CD4-positive, alpha-beta memory T cell (primary cell): ENCODE measurements at regions not wholly inside any gene's neighbourhood (a gene's known extent, or its start where the extent isn't known, plus 50 kb on each side); places are given as distances from the start of the nearest gene placed in this dataset.
A peak's percentile ranks its signal among the peaks of the same experiment; 100 is the strongest.
"Not testable (repeated sequence)": the region's sequence is repeated elsewhere in the genome, so short reads cannot be mapped to it uniquely, and the experiment has no call there.

Experiments
- CTCF ChIA-PET: fragments of 350-600 bp; sonication (Branson Sonifier 250); formaldehyde crosslinking; loops from one replicate; lab custom pipeline; 2021; ENCODE audit warnings: inconsistent platforms; ENCODE audit not compliant: partially characterized antibody; lab: Charles Lee
- POLR2A ChIA-PET: fragments of 350-600 bp; sonication (Branson Sonifier 250); formaldehyde crosslinking; loops from one replicate; lab custom pipeline; 2021; ENCODE audit not compliant: partially characterized antibody; lab: Charles Lee
- DNase-seq, 5 donors: peaks; one replicate each; pipeline versions ENCODE4 v3.0.0 to v3.0.0-alpha.2; 2020 to 2022; ENCODE audit warnings: mixed read lengths in 1 of 5
- H3K27ac ChIP-seq: one replicate; pipeline ENCODE4 v1.7.0; 2013; ENCODE audit warnings: low read depth, low read length
- H3K27me3 ChIP-seq: 2 replicates; pipeline ENCODE4 v1.7.0; 2013; ENCODE audit warnings: mild to moderate bottlenecking, low read length, moderate library complexity; ENCODE audit not compliant: insufficient read depth
- H3K36me3 ChIP-seq: 2 replicates; pipeline ENCODE4 v1.7.0; 2013; ENCODE audit warnings: mild to moderate bottlenecking, low read length, moderate library complexity; ENCODE audit not compliant: insufficient read depth
- H3K4me1 ChIP-seq: 2 replicates; pipeline ENCODE4 v1.7.0; 2013; ENCODE audit warnings: mild to moderate bottlenecking, low read length, moderate library complexity; ENCODE audit not compliant: insufficient read depth
- H3K4me3 ChIP-seq, 2 donors: one replicate each; pipeline ENCODE4 v1.7.0; 2013; ENCODE audit warnings: low read length in 2 of 2, mild to moderate bottlenecking in 1 of 2
- H3K9me3 ChIP-seq, 2 donors: one replicate each; pipeline ENCODE4 v1.7.0; 2013; ENCODE audit warnings: low read length in 2 of 2, control low read depth in 1 of 2; ENCODE audit not compliant: control insufficient read depth in 1 of 2
- H3K27ac Mint-ChIP-seq, 7 donors: one replicate each; pipeline ENCODE4 v1.8.0; 2020 to 2021; ENCODE audit warnings: mixed read lengths in 7 of 7, mild to moderate bottlenecking in 6 of 7, inconsistent platforms in 3 of 7, moderate library complexity in 3 of 7
- H3K27me3 Mint-ChIP-seq, 2 donors: one replicate each; pipeline ENCODE4 v1.8.0; 2020 to 2021; ENCODE audit warnings: mixed read lengths in 2 of 2
- H3K36me3 Mint-ChIP-seq, 2 donors: one replicate each; pipeline ENCODE4 v1.8.0; 2020 to 2021; ENCODE audit warnings: mixed read lengths in 2 of 2, inconsistent platforms in 1 of 2, mild to moderate bottlenecking in 1 of 2
- H3K4me1 Mint-ChIP-seq, 4 donors: one replicate each; pipeline ENCODE4 v1.8.0; 2020 to 2021; ENCODE audit warnings: mixed read lengths in 4 of 4, mild to moderate bottlenecking in 1 of 4
- H3K4me3 Mint-ChIP-seq, 8 donors: one replicate each; pipeline ENCODE4 v1.8.0; 2020 to 2021; ENCODE audit warnings: mixed read lengths in 8 of 8, mild to moderate bottlenecking in 7 of 8, moderate library complexity in 6 of 8, inconsistent platforms in 3 of 8
- H3K9me3 Mint-ChIP-seq, 8 donors: one replicate each; pipeline ENCODE4 v1.8.0; 2020 to 2021; ENCODE audit warnings: mixed read lengths in 8 of 8, mild to moderate bottlenecking in 5 of 8, inconsistent platforms in 3 of 8, moderate library complexity in 1 of 8
- intact Hi-C: fragments of 100-400 bp; cut with micrococcal nuclease; formaldehyde crosslinking; loops from one replicate; pipeline ENCODE4 v1.15.1; 2023

- ChIA-PET CTCF (no interaction called here), POLR2A (no interaction called here)
- Mint-ChIP-seq H3K4me1 (peaks cover 6 to 11% (median 9%) of the 10 kb centered on the region in 4 donors), H3K9me3 (no peaks in the 10 kb centered on the region), H3K4me3 (no peak overlapping the region), H3K36me3 (no peaks in the 10 kb centered on the region), H3K27ac (peak overlapping the region in 1 of 7 donors; percentile 17), H3K27me3 (no peaks in the 10 kb centered on the region)
- no peak overlapping the region for H3K4me3 ChIP-seq
- no peaks in the 10 kb centered on the region for H3K4me1 ChIP-seq
- DNase-seq = no peak
- no peaks in the 10 kb centered on the region for H3K9me3 ChIP-seq
- no peaks in the 10 kb centered on the region for H3K36me3 ChIP-seq
- H3K27me3 ChIP-seq = no peaks in the 10 kb centered on the region
- intact Hi-C loops = no loop called here
- no peak overlapping the region for H3K27ac ChIP-seq
Observed at GRCh38 chr3:31193871-31194270, 299.4 kb upstream of the GADL1 start.

DNA sequence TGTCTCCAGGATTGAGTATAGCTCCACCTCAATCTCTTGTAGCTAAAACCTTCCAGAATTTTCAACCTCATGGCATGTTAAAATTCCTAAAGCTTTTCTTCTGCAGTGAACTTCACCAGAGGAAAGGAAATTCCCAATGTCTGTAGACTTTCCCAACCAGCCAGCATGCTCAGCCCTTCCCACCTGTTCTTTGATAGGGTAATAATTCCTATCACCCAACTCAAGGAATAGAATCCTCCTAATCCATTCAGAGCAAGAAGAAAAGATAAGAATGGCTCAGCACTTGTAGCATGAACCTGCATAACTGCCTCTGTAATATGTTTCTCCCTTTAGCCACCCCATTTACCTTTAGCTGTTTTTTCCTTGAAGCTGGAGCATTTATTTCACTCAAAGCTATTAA lies 301.8 kb upstream of the GADL1 start:
- Histone ChIP-seq H3K36me3 (no peaks in the 10 kb centered on the region), H3K27ac (no peak overlapping the region), H3K27me3 (no peaks in the 10 kb centered on the region), H3K9me3 (no peaks in the 10 kb centered on the region), H3K4me3 (no peak overlapping the region), H3K4me1 (no peaks in the 10 kb centered on the region)
- POLR2A ChIA-PET = interaction anchor here (1.3 kb wide), 1 partner anchor 9 kb away, joined by 3 read pairs; no protein-coding TSS in a partner anchor
- no peaks in the 10 kb centered on the region for H3K27me3 Mint-ChIP-seq
- no peak overlapping the region for H3K27ac Mint-ChIP-seq
- no peak for DNase-seq
- H3K4me3 Mint-ChIP-seq = no peak overlapping the region
- H3K4me1 Mint-ChIP-seq = peaks cover 7 to 13% (median 11%) of the 10 kb centered on the region in 4 donors
- CTCF ChIA-PET = no interaction called here
- H3K36me3 Mint-ChIP-seq = no peaks in the 10 kb centered on the region
- H3K9me3 Mint-ChIP-seq = peaks cover 0 to 6% (median 0%) of the 10 kb centered on the region in 8 donors
- intact Hi-C loops = no loop called here

GRCh38 chr3:31196881-31197364 lies 302.5 kb upstream of the GADL1 start:
- Mint-ChIP-seq H3K9me3 (peaks cover 0 to 6% (median 0%) of the 10 kb centered on the region in 8 donors), H3K27me3 (no peaks in the 10 kb centered on the region), H3K4me1 (peaks cover 7 to 13% (median 11%) of the 10 kb centered on the region in 4 donors), H3K36me3 (no peaks in the 10 kb centered on the region), H3K4me3 (no peak overlapping the region), H3K27ac (no peak overlapping the region)
- no peaks in the 10 kb centered on the region for H3K36me3 ChIP-seq
- intact Hi-C loops = no loop called here
- H3K4me3 ChIP-seq = no peak overlapping the region
- H3K27ac ChIP-seq = no peak overlapping the region
- no peaks in the 10 kb centered on the region for H3K4me1 ChIP-seq
- no peaks in the 10 kb centered on the region for H3K27me3 ChIP-seq
- ChIA-PET CTCF (no interaction called here), POLR2A (interaction anchor here (1.3 kb wide), 1 partner anchor 10 kb away, joined by 3 read pairs; no protein-coding TSS in a partner anchor)
- no peaks in the 10 kb centered on the region for H3K9me3 ChIP-seq
- no peak for DNase-seq

DNA sequence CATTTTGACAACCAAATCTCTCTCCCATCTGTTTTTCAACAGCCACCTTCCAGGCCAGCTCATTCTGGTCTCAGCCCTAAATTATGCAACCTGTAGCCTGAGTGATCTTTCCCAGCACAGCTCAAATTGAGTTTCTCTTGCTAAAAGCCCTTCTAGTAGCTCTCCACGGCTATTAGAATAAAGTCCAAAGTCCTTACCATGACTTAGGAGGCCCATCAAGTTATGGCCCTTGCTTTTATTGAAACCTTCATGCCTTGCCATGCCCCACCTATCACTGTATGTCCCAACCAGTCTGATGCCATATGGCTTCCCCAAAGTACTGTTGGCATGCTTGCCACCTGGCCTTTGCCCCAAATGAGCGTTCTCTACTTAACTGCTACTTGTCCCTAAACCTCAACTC lies 303.5 kb upstream of the GADL1 start:
- no peak overlapping the region for H3K4me3 ChIP-seq
- ChIA-PET CTCF (no interaction called here), POLR2A (no interaction called here)
- no peaks in the 10 kb centered on the region for H3K4me1 ChIP-seq
- H3K9me3 ChIP-seq = no peaks in the 10 kb centered on the region
- Mint-ChIP-seq H3K36me3 (no peaks in the 10 kb centered on the region), H3K27me3 (no peaks in the 10 kb centered on the region), H3K4me3 (no peak overlapping the region), H3K4me1 (peaks cover 7 to 13% (median 10%) of the 10 kb centered on the region in 4 donors), H3K9me3 (peaks cover 0 to 6% (median 0%) of the 10 kb centered on the region in 8 donors), H3K27ac (no peak overlapping the region)
- no peaks in the 10 kb centered on the region for H3K36me3 ChIP-seq
- H3K27ac ChIP-seq = no peak overlapping the region
- H3K27me3 ChIP-seq = no peaks in the 10 kb centered on the region
- DNase-seq = no peak
- intact Hi-C loops = no loop called here

- H3K9me3 Mint-ChIP-seq = peaks cover 0 to 6% (median 0%) of the 10 kb centered on the region in 8 donors
- no peaks in the 10 kb centered on the region for H3K36me3 Mint-ChIP-seq
- Histone ChIP-seq H3K4me3 (no peak overlapping the region), H3K36me3 (no peaks in the 10 kb centered on the region), H3K9me3 (no peaks in the 10 kb centered on the region), H3K27ac (no peak overlapping the region), H3K27me3 (no peaks in the 10 kb centered on the region), H3K4me1 (no peaks in the 10 kb centered on the region)
- ChIA-PET CTCF (interaction anchor here (1.2 kb wide), 1 partner anchor 13 kb away, joined by 3 read pairs; no protein-coding TSS in a partner anchor), POLR2A (no interaction called here)
- intact Hi-C loops = no loop called here
- H3K4me3 Mint-ChIP-seq = no peak overlapping the region
- peaks cover 3 to 11% (median 5%) of the 10 kb centered on the region in 4 donors for H3K4me1 Mint-ChIP-seq
- no peaks in the 10 kb centered on the region for H3K27me3 Mint-ChIP-seq
- no peak overlapping the region for H3K27ac Mint-ChIP-seq
- DNase-seq = no peak
Observed at GRCh38 chr3:31198890-31199289, 304.4 kb upstream of the GADL1 start.

- Histone ChIP-seq H3K27ac (no peak overlapping the region), H3K36me3 (no peaks in the 10 kb centered on the region), H3K4me1 (no peaks in the 10 kb centered on the region), H3K27me3 (no peaks in the 10 kb centered on the region), H3K9me3 (no peaks in the 10 kb centered on the region), H3K4me3 (no peak overlapping the region)
- Mint-ChIP-seq H3K27me3 (no peaks in the 10 kb centered on the region), H3K9me3 (peaks cover 0 to 10% (median 1%) of the 10 kb centered on the region in 8 donors), H3K27ac (no peak overlapping the region), H3K36me3 (no peaks in the 10 kb centered on the region), H3K4me1 (peaks cover 2 to 9% (median 4%) of the 10 kb centered on the region in 4 donors), H3K4me3 (no peak overlapping the region)
- DNase-seq = no peak
- ChIA-PET CTCF (no interaction called here), POLR2A (interaction anchor here (1.4 kb wide), 1 partner anchor 14 kb away, joined by 3 read pairs; no protein-coding TSS in a partner anchor)
- intact Hi-C loops = no loop called here
Observed at GRCh38 chr3:31203960-31204795, 309.7 kb upstream of the GADL1 start.

GRCh38 chr3:31204796-31205056 lies 310.3 kb upstream of the GADL1 start:
- H3K4me1 ChIP-seq, H3K27ac Mint-ChIP-seq, H3K27me3 ChIP-seq, POLR2A ChIA-PET, intact Hi-C loops, H3K27ac ChIP-seq, H3K36me3 Mint-ChIP-seq, H3K9me3 ChIP-seq, H3K27me3 Mint-ChIP-seq, H3K36me3 ChIP-seq, CTCF ChIA-PET, H3K4me3 Mint-ChIP-seq, H3K4me3 ChIP-seq, DNase-seq: not testable (repeated sequence)
- peaks cover 0 to 10% (median 1%) of the 10 kb centered on the region in 8 donors for H3K9me3 Mint-ChIP-seq
- peaks cover 7 to 15% (median 9%) of the 10 kb centered on the region in 4 donors for H3K4me1 Mint-ChIP-seq
